ENCODE measurements at regions not wholly inside any gene's neighbourhood (a gene's known extent, or its start where the extent isn't known, plus 50 kb on each side); places are given as distances from the start of the nearest gene placed in this dataset.
A peak's percentile ranks its signal among the peaks of the same experiment; 100 is the strongest.

GRCh38 chr2:142321706-142322280, 191.0 kb upstream of the LRP1B start:
- Histone ChIP-seq H3K27ac (no peak overlapping the region), H3K4me3 (no peak overlapping the region), H3K9me3 (no peaks in the 10 kb centered on the region), H3K4me2 (no peak overlapping the region), H3K4me1 (no peaks in the 10 kb centered on the region)
- ChIA-PET POLR2A (no interaction called here), CTCF (interaction anchor here (1.1 kb wide), 1 partner anchor 62 kb away, joined by 3 read pairs; no protein-coding TSS in a partner anchor)
- ATAC-seq (no peak), FAIRE-seq (no peak), DNase-seq (ENCODE audit: low read depth in 1 of 2, low spot score in 1 of 2) (no peak)
- TF ChIP-seq ATOH8 (CRISPR knock-in tag; IDR thresholded peaks at IDR 0.05; ENCODE audit: low read depth) (no peak), ELK1 (IDR thresholded peaks at IDR 0.05; ENCODE audit: low read depth, low read length) (no peak), ZNF302 (CRISPR knock-in tag; IDR thresholded peaks at IDR 0.05) (no peak), MAZ (IDR thresholded peaks at IDR 0.05; ENCODE audit: borderline replicate concordance, low read depth, low read length) (no peak), HDAC2 (IDR thresholded peaks at IDR 0.05) (no peak), FOSB (CRISPR knock-in tag; IDR thresholded peaks at IDR 0.05) (no peak), POLR2AphosphoS2 (conservative IDR thresholded peaks at IDR 0.05; ENCODE audit: low read length) (no peak), HOXA7 (CRISPR knock-in tag; IDR thresholded peaks at IDR 0.05) (no peak), ZSCAN20 (CRISPR knock-in tag; IDR thresholded peaks at IDR 0.05) (no peak), MAFK (IDR thresholded peaks at IDR 0.05; ENCODE audit: partially characterized antibody) (no peak), TP53 (CRISPR knock-in tag; IDR thresholded peaks at IDR 0.05) (no peak), NR3C1 (IDR thresholded peaks at IDR 0.05) (no peak), ESRRA (IDR thresholded peaks at IDR 0.05; ENCODE audit: borderline replicate concordance, low read length) (no peak), MYC (IDR thresholded peaks at IDR 0.05; ENCODE audit: borderline replicate concordance, low read length) (no peak), KDM1A (IDR thresholded peaks at IDR 0.05; ENCODE audit: low read depth) (no peak), EHF (CRISPR knock-in tag; IDR thresholded peaks at IDR 0.05) (no peak), FOSL2 (IDR thresholded peaks at IDR 0.05) (no peak), FOSL2 (CRISPR knock-in tag; IDR thresholded peaks at IDR 0.05) (no peak)
- TF ChIP-seq, protein P1, sequence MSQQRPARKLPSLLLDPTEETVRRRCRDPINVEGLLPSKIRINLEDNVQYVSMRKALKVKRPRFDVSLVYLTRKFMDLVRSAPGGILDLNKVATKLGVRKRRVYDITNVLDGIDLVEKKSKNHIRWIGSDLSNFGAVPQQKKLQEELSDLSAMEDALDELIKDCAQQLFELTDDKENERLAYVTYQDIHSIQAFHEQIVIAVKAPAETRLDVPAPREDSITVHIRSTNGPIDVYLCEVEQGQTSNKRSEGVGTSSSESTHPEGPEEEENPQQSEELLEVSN (IDR thresholded peaks at IDR 0.05; ENCODE audit: borderline replicate concordance, low read depth): no peak
- TF ChIP-seq, protein P2, sequence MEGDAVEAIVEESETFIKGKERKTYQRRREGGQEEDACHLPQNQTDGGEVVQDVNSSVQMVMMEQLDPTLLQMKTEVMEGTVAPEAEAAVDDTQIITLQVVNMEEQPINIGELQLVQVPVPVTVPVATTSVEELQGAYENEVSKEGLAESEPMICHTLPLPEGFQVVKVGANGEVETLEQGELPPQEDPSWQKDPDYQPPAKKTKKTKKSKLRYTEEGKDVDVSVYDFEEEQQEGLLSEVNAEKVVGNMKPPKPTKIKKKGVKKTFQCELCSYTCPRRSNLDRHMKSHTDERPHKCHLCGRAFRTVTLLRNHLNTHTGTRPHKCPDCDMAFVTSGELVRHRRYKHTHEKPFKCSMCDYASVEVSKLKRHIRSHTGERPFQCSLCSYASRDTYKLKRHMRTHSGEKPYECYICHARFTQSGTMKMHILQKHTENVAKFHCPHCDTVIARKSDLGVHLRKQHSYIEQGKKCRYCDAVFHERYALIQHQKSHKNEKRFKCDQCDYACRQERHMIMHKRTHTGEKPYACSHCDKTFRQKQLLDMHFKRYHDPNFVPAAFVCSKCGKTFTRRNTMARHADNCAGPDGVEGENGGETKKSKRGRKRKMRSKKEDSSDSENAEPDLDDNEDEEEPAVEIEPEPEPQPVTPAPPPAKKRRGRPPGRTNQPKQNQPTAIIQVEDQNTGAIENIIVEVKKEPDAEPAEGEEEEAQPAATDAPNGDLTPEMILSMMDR (IDR thresholded peaks at IDR 0.05): no peak
- TF ChIP-seq, protein P3, sequence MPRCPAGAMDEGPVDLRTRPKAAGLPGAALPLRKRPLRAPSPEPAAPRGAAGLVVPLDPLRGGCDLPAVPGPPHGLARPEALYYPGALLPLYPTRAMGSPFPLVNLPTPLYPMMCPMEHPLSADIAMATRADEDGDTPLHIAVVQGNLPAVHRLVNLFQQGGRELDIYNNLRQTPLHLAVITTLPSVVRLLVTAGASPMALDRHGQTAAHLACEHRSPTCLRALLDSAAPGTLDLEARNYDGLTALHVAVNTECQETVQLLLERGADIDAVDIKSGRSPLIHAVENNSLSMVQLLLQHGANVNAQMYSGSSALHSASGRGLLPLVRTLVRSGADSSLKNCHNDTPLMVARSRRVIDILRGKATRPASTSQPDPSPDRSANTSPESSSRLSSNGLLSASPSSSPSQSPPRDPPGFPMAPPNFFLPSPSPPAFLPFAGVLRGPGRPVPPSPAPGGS (IDR thresholded peaks at IDR 0.05): no peak
- 4% methylated on average over 1 of the region's 1 CpG for WGBS (ENCODE audit: missing lambda C conversion rate)

GRCh38 chr2:142320067-142320466, 189.3 kb upstream of the LRP1B start:
- no peak overlapping the region for H3K4me2 ChIP-seq
- no peak overlapping the region for H3K4me3 ChIP-seq
- CTCF ChIA-PET: no interaction called here
- TF ChIP-seq BHLHE40 (IDR thresholded peaks at IDR 0.05; ENCODE audit: low read depth, low read length) (no peak), RCOR1 (IDR thresholded peaks at IDR 0.05; ENCODE audit: low read depth, low read length) (no peak), MAFK (IDR thresholded peaks at IDR 0.05; ENCODE audit: partially characterized antibody) (peak; percentile 49)
- TF ChIP-seq, protein P4, sequence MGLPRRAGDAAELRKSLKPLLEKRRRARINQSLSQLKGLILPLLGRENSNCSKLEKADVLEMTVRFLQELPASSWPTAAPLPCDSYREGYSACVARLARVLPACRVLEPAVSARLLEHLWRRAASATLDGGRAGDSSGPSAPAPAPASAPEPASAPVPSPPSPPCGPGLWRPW (IDR thresholded peaks at IDR 0.05): no peak
- TF ChIP-seq, protein P5, sequence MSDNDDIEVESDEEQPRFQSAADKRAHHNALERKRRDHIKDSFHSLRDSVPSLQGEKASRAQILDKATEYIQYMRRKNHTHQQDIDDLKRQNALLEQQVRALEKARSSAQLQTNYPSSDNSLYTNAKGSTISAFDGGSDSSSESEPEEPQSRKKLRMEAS (IDR thresholded peaks at IDR 0.05): no peak
- no peaks in the 10 kb centered on the region for H3K9me3 ChIP-seq
- POLR2A ChIA-PET: no interaction called here
- no peak for FAIRE-seq
- 88% methylated on average over 1 of the region's 1 CpG for WGBS (ENCODE audit: missing lambda C conversion rate)
- no peak for ATAC-seq
- DNase-seq (ENCODE audit: low read depth in 1 of 2, low spot score in 1 of 2): no peak
- H3K27ac ChIP-seq: no peak overlapping the region
- H3K4me1 ChIP-seq: no peaks in the 10 kb centered on the region

All from A549 (cell line).